GM19455 (cell line): ENCODE measurements at regions not wholly inside any gene's neighbourhood (a gene's known extent, or its start where the extent isn't known, plus 50 kb on each side); places are given as distances from the start of the nearest gene placed in this dataset.
"Not testable (repeated sequence)": the region's sequence is repeated elsewhere in the genome, so short reads cannot be mapped to it uniquely, and the experiment has no call there.

ENCODE experiments used
- ATAC-seq: cut with Tn5 transposase; IDR thresholded peaks from one replicate; pipeline ENCODE4 v1.9.1; 2021; ENCODE audit not compliant: unreplicated experiment

- not testable (repeated sequence) for ATAC-seq
Observed at GRCh38 chr3:104949810-104950209, 416.9 kb upstream of the ALCAM start.

GRCh38 chr3:104951426-104951825 is 415.3 kb upstream of the ALCAM start:
- ATAC-seq = no peak

- no peak for ATAC-seq
Observed at GRCh38 chr3:104952146-104952972, 414.4 kb upstream of the ALCAM start.

DNA sequence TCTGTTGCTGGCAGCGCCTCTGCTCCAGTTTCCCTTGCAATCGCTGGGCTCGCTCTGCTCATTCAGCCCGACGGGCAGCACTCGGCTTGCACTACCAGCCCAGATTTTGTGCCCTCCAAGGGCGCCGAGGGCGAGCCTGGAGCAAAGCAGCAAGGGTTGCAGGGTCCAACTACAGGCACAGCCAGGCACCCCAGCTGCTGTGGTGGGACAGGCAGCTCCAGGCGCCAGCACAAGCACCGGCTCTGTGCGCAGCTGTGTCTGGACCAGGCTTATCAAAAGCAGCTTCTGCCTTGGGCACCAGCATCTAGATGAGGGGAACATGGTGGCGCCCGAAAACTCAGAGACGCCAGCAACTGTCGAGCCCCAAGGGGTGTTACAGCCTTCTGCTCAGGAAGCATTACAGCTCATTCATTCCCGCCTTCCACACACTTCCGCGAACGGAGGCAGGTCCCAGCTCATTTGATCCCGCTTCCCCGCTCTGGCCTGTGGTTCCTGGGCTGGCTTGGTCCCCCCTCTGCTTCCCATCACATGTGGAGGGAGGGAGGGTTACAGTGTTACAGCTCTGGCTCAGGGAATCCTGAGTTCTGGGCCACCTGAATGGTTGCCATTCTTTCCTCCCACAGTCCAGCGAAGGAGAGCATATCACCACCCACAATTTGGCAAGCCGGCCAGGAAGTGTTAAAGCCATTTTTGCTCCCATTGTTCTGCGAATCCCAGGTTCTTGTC is 409.9 kb upstream of the ALCAM start:
- ATAC-seq = no peak

DNA sequence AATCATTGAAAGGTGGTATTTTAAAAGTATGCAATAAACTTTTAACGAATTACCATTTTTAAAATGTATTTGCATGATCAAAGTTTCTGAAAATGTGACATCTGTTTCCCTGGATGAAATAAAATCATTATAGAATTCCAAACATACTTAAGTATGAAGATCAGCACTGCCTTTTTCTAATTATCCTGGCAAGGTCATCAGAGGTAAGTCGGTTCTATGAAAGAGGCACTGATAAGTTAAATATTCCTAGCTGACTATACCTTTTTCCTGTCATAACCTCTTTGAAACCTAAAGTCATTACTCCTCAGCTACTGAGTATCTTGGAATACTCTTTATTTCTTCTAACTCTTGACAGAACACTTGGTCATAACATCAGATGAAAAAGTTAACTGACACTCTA is 406.1 kb upstream of the ALCAM start:
- ATAC-seq = no peak

DNA sequence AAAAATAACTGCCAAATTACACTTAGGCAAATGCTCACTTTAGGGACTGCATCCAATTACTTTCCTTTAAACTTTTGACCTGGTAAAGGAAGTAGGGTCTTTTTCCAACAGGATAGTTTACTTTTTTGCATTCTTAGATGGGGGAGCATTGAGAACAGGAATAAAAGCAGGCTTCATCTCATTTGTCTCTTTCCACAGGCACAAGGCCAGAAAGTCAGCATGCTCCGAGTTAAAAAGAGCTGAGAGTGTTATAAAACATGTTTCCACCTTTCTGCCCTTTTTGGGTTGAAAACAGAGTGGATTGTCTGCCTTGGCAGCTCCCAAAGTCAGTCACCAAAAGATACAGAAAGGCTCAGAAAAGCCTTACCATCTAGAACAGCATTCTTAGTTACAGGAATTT is 404.9 kb upstream of the ALCAM start:
- no peak for ATAC-seq

GRCh38 chr3:104974316-104974715 is 392.4 kb upstream of the ALCAM start:
- ATAC-seq = no peak

DNA sequence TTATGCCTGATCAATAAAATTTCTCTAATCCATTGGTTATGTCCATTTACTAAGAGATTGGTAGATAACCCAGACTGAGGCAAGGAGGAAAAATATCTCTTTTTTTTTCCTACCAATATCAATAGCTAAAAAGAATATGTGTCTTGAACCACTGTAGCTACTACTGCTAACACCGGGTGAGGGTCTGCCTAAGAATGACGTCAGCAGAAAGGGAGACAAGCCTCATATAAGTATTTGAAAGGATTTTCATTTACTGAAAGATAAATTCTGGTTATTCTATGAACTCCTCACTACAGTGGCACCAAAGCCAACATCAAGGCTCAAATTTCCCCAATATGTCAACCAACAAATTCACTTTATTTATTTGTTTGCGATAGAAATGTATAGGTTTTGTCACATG is 389.0 kb upstream of the ALCAM start:
- ATAC-seq = no peak

- no peak for ATAC-seq
Observed at GRCh38 chr3:104982130-104982529, 384.6 kb upstream of the ALCAM start.

DNA sequence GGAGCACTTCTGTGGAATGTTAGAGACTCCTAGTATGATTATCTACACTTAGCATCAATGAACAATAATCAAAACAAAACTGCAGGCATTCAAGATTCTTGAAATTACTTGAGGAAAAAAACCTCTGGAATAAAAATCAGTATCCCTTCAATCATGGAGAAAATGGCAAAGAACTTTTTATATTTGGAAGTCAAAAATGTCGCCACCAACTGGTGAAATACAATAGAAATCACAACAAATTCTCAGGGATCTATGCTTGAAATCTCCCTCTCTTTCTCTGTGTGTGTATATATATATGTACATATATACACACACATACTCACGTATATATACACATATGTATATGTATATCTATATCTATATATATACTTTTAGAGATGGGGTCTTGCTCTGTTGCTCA is 378.9 kb upstream of the ALCAM start:
- ATAC-seq = no peak

GRCh38 chr3:104988496-104988895 is 378.2 kb upstream of the ALCAM start:
- ATAC-seq = no peak

GRCh38 chr3:104989878-104990277 is 376.8 kb upstream of the ALCAM start:
- no peak for ATAC-seq

DNA sequence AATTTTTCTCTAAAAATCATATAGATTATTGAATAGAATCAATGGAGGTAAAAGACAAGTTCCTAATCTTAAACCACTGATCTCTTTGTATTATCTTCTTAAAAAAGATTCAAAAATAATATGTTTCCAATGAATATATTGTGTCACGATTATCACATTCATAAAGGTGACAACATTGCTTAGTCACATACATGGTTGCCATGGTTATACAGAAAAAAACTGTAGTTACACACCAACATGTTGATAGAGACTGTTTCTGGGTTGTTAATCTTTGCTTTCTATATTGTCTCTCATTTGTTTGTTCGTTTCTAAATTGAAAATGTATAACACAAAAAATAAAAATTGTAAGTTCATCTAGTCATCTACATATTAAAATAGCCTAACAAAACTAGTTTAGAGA is 376.0 kb upstream of the ALCAM start:
- ATAC-seq = no peak

- ATAC-seq = no peak
Observed at GRCh38 chr3:104992676-104993075, 374.0 kb upstream of the ALCAM start.

GRCh38 chr3:105006164-105006563 is 360.5 kb upstream of the ALCAM start:
- ATAC-seq = no peak

DNA sequence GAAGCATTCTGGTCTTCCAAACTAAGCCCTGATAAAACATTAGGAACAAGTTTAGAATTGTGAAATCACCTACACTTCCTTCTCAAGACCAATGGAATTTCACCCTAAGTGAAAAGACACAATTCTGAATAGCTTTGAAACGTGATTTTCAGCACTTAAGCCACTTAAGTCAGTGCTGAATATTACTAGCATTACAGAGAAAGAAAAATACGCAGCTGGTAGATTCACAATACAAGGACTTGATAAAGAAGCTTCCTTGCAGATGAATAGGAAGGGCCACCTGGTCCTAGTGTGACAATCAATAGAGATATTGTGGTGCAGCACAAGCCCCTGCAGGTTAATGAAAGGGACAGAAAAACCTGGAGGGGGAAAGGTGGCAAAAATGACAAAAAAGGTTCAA is 353.1 kb upstream of the ALCAM start:
- ATAC-seq = no peak

GRCh38 chr3:105014631-105015030 is 352.1 kb upstream of the ALCAM start:
- no peak for ATAC-seq

- ATAC-seq = no peak
Observed at GRCh38 chr3:105022813-105023212, 343.9 kb upstream of the ALCAM start.

DNA sequence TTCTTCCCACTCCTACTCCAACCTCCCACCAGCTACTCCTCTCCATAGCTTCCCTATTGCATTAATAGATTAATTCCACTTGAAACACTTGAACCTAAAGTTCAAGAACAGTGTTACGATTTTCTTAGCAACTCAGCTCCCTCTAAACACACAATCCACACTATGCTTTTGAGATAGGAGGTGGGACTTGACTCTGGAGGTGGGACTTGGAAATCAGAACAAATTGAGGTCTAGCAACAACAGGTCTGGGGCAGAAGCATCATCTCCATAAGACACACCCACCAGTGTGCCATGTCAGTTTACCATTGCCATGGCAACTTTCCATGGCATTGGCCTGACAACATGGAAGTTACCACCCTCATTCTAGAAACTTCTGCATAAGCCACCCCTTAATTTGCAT is 336.5 kb upstream of the ALCAM start:
- ATAC-seq = no peak

DNA sequence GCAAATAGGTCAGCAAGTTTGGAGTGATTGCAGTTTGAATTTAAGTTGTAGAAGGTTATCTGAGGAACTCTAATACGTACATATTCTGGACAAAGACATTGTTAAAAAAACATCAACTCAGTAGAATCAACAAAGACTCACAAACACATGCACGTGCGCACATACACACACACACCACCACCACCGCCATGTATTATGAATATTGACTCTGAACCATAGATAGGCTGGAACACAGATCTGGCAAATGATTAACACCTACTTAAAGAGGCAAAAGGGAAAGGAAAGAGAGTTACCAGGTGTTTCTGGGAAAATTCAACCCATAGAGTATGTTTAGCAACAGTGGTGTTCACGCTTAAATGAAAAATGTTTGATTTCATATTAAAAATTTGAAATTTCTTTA is 334.2 kb upstream of the ALCAM start:
- ATAC-seq = no peak

- no peak for ATAC-seq
Observed at GRCh38 chr3:105033081-105033480, 333.6 kb upstream of the ALCAM start.

DNA sequence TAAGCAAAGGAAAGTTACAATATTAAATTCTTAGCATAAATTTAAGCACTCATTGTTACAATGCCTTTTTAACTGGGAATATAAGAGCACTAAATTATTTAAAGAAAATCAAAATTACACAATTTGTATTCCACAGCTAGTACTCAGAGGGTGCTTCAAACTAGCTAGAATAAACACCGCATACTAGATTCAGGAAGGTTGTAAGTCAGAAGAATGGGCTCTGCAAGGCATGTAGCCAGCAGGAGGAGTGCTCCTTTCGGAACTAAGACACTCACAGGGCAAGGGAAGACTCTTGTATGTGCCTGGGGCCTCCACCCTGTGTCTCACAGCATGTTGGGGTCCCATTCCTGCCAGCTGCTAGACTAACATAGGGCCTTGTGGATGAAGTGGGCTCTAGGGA is 327.7 kb upstream of the ALCAM start:
- ATAC-seq = no peak
